HepG2 (cell line): ENCODE measurements at regions not wholly inside any gene's neighbourhood (a gene's known extent, or its start where the extent isn't known, plus 50 kb on each side); places are given as distances from the start of the nearest gene placed in this dataset.

ENCODE experiments used
- ATF3 ChIP-seq: sonication (generic); formaldehyde crosslinking; IDR thresholded peaks from 2 replicates; pipeline ENCODE4 v1.4.0; 2020; ENCODE audit warnings: missing genetic modification reagents
- ATM ChIP-seq: fragments of 450-650 bp; IDR thresholded peaks from 2 replicates; pipeline ENCODE4 v1.7.1; 2017; ENCODE audit warnings: mild to moderate bottlenecking, borderline replicate concordance
- BHLHE40 ChIP-seq: IDR thresholded peaks from 2 replicates; pipeline ENCODE4 v1.6.1; 2011; ENCODE audit warnings: low read length, improper control_type of control experiment
- CBX1 ChIP-seq: IDR thresholded peaks from one replicate; pipeline ENCODE4 v1.6.1; 2016; ENCODE audit warnings: antibody characterized with exemption, low read depth
- CCDC6 ChIP-seq: sonication (generic); formaldehyde crosslinking; IDR thresholded peaks from 2 replicates; pipeline ENCODE4 v1.8.1; 2022; ENCODE audit warnings: mild to moderate bottlenecking, missing genetic modification reagents, moderate library complexity
- CENPT ChIP-seq: sonication (generic); formaldehyde crosslinking; IDR thresholded peaks from 2 replicates; pipeline ENCODE4 v1.8.0; 2022; ENCODE audit warnings: low read depth, mild to moderate bottlenecking, moderate library complexity, missing genetic modification reagents
- DRAP1 ChIP-seq: IDR thresholded peaks from 2 replicates; pipeline ENCODE4 v1.6.1; 2016; ENCODE audit warnings: missing genetic modification reagents, missing compliant biosample characterization
- FOXJ3 ChIP-seq: sonication (generic); formaldehyde crosslinking; IDR thresholded peaks from 2 replicates; pipeline ENCODE4 v1.4.0; 2020; ENCODE audit warnings: missing genetic modification reagents, mild to moderate bottlenecking, borderline replicate concordance
- GATAD1 ChIP-seq: IDR thresholded peaks from 2 replicates; pipeline ENCODE4 v1.6.1; 2016; ENCODE audit warnings: missing genetic modification reagents, missing compliant biosample characterization
- HNRNPH1 ChIP-seq: fragments of 200-400 bp; formaldehyde crosslinking; optimal IDR thresholded peaks from 2 replicates; pipeline ENCODE3; 2017; ENCODE audit warnings: mild to moderate bottlenecking, low read depth, low read length
- IKZF1 ChIP-seq: fragments of 450-650 bp; IDR thresholded peaks from 2 replicates; pipeline ENCODE4 v1.7.1; 2016
- ISX ChIP-seq: sonication (generic); formaldehyde crosslinking; conservative IDR thresholded peaks from 2 replicates; pipeline ENCODE4 v1.5.0; 2020; ENCODE audit warnings: missing genetic modification reagents
- JDP2 ChIP-seq: sonication (generic); formaldehyde crosslinking; IDR thresholded peaks from 2 replicates; pipeline ENCODE4 v1.8.1; 2022; ENCODE audit warnings: missing genetic modification reagents, borderline replicate concordance
- KLF15 ChIP-seq: sonication (generic); formaldehyde crosslinking; IDR thresholded peaks from 2 replicates; pipeline ENCODE4 v1.8.1; 2023; ENCODE audit warnings: borderline replicate concordance, mild to moderate bottlenecking, inconsistent platforms, missing genetic modification reagents, mixed read lengths
- MAZ ChIP-seq, 2 experiments: sonication (generic) in 1 of 2; formaldehyde crosslinking in 1 of 2; IDR thresholded peaks; 2 replicates each; pipeline versions ENCODE4 v1.5.0 to v1.6.1; 2012 to 2020; ENCODE audit warnings: low read depth in 2 of 2, mild to moderate bottlenecking in 2 of 2, borderline replicate concordance in 1 of 2, improper control_type of control experiment in 1 of 2, low read length in 1 of 2, missing genetic modification reagents in 1 of 2, moderate library complexity in 1 of 2
- NFE2L1 ChIP-seq: sonication (generic); formaldehyde crosslinking; IDR thresholded peaks from 2 replicates; pipeline ENCODE4 v1.4.0; 2020; ENCODE audit warnings: missing genetic modification reagents, mild to moderate bottlenecking, borderline replicate concordance
- NPAS2 ChIP-seq: sonication (generic); formaldehyde crosslinking; IDR thresholded peaks from 2 replicates; pipeline ENCODE4 v1.8.0; 2022; ENCODE audit warnings: mild to moderate bottlenecking, missing genetic modification reagents, borderline replicate concordance
- ZNF552 ChIP-seq: sonication (generic); formaldehyde crosslinking; IDR thresholded peaks from 2 replicates; pipeline ENCODE4 v1.9.0; 2022; ENCODE audit warnings: missing genetic modification reagents, mild to moderate bottlenecking, borderline replicate concordance
- ZNF557 ChIP-seq: sonication (generic); formaldehyde crosslinking; IDR thresholded peaks from 2 replicates; pipeline ENCODE4 v1.4.0; 2020; ENCODE audit warnings: missing genetic modification reagents
- ZNF781 ChIP-seq: sonication (generic); formaldehyde crosslinking; IDR thresholded peaks from 2 replicates; pipeline ENCODE4 v1.5.1; 2020; ENCODE audit warnings: borderline replicate concordance, mild to moderate bottlenecking, missing genetic modification reagents; ENCODE audit errors: not compliant biosample characterization
- ZNF800 ChIP-seq: sonication (generic); formaldehyde crosslinking; IDR thresholded peaks from 2 replicates; pipeline ENCODE4 v1.4.0; 2020; ENCODE audit warnings: missing genetic modification reagents
- TF ChIP-seq, protein P1 (sequence below): sonication (generic); formaldehyde crosslinking; IDR thresholded peaks from 2 replicates; pipeline ENCODE4 v1.9.0; 2021; ENCODE audit warnings: missing genetic modification reagents, mild to moderate bottlenecking, borderline replicate concordance
- TF ChIP-seq, protein P2 (sequence below): sonication (generic); formaldehyde crosslinking; IDR thresholded peaks from 2 replicates; pipeline ENCODE4 v1.9.0; 2022; ENCODE audit warnings: low read depth, missing genetic modification reagents

GRCh38 chr12:115421796-115422709 is 738.1 kb upstream of the TBX3 start (continued):
- TF ChIP-seq MAZ (IDR thresholded peaks at IDR 0.05; ENCODE audit: borderline replicate concordance, low read depth, low read length) (no peak), MAZ (CRISPR knock-in tag; IDR thresholded peaks at IDR 0.05; ENCODE audit: low read depth) (peak; percentile 65; the same call in 1 of the 2 replicates), NFE2L1 (CRISPR knock-in tag) (no peak), FOXJ3 (peak; percentile 98), ATF3 (peak; percentile 37; the same call in 1 of the 2 replicates), HNRNPH1 (no peak), CBX1 (peak; percentile 31), KLF15 (CRISPR knock-in tag) (no peak; the same call in 1 of the 2 replicates), DRAP1 (CRISPR knock-in tag) (peak; percentile 24; the same call in 1 of the 2 replicates), ISX (CRISPR knock-in tag) (no peak), ZNF557 (CRISPR knock-in tag) (peak; percentile 82; the same call in 1 of the 2 replicates), ATM (no peak), BHLHE40 (no peak), ZNF781 (no peak), CCDC6 (CRISPR knock-in tag) (peak; percentile 39; the same call in 1 of the 2 replicates), NPAS2 (CRISPR knock-in tag) (no peak), JDP2 (CRISPR knock-in tag) (peak; percentile 64; the same call in 1 of the 2 replicates), ZNF552 (CRISPR knock-in tag) (no peak), ZNF800 (CRISPR knock-in tag) (no peak), IKZF1 (no peak), GATAD1 (CRISPR knock-in tag) (peak; percentile 61), CENPT (CRISPR knock-in tag) (no peak)
- TF ChIP-seq, protein P1, sequence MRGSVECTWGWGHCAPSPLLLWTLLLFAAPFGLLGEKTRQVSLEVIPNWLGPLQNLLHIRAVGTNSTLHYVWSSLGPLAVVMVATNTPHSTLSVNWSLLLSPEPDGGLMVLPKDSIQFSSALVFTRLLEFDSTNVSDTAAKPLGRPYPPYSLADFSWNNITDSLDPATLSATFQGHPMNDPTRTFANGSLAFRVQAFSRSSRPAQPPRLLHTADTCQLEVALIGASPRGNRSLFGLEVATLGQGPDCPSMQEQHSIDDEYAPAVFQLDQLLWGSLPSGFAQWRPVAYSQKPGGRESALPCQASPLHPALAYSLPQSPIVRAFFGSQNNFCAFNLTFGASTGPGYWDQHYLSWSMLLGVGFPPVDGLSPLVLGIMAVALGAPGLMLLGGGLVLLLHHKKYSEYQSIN (CRISPR knock-in tag): no peak
- TF ChIP-seq, protein P2, sequence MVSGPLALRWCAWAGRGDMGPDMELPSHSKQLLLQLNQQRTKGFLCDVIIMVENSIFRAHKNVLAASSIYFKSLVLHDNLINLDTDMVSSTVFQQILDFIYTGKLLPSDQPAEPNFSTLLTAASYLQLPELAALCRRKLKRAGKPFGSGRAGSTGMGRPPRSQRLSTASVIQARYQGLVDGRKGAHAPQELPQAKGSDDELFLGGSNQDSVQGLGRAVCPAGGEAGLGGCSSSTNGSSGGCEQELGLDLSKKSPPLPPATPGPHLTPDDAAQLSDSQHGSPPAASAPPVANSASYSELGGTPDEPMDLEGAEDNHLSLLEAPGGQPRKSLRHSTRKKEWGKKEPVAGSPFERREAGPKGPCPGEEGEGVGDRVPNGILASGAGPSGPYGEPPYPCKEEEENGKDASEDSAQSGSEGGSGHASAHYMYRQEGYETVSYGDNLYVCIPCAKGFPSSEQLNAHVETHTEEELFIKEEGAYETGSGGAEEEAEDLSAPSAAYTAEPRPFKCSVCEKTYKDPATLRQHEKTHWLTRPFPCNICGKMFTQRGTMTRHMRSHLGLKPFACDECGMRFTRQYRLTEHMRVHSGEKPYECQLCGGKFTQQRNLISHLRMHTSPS (CRISPR knock-in tag): 0 out of 2 replicates have a peak, but pooled peaks have one; percentile 20
